Loucy (cell line): ENCODE measurements at regions not wholly inside any gene's neighbourhood (a gene's known extent, or its start where the extent isn't known, plus 50 kb on each side); places are given as distances from the start of the nearest gene placed in this dataset.

Source experiments
- H2AFZ ChIP-seq: fragments of 200-600 bp; sonication (generic); 2 replicates; pipeline ENCODE4 v1.6.0; 2016; ENCODE audit warnings: antibody characterized with exemption, mild to moderate bottlenecking, low read length, moderate library complexity
- H3F3A ChIP-seq: fragments of 200-600 bp; 2 replicates; pipeline ENCODE4 v1.6.0; 2016; ENCODE audit warnings: antibody characterized with exemption, low read depth, mild to moderate bottlenecking
- H3K27me3 ChIP-seq: fragments of 200-600 bp; sonication (generic); 2 replicates; pipeline ENCODE4 v1.6.1; 2014; ENCODE audit warnings: low read length, mild to moderate bottlenecking; ENCODE audit not compliant: insufficient read depth, poor library complexity, severe bottlenecking
- H3K36me3 ChIP-seq: fragments of 200-600 bp; sonication (generic); 2 replicates; pipeline ENCODE4 v1.6.1; 2016; ENCODE audit warnings: low read length; ENCODE audit not compliant: insufficient read depth
- H3K4me1 ChIP-seq: fragments of 200-600 bp; sonication (generic); 2 replicates; pipeline ENCODE4 v1.5.1; 2014; ENCODE audit warnings: low read length, mild to moderate bottlenecking; ENCODE audit not compliant: insufficient read depth, poor library complexity, severe bottlenecking
- H3K4me2 ChIP-seq: fragments of 200-600 bp; sonication (generic); 2 replicates; pipeline ENCODE4 v1.6.0; 2014; ENCODE audit warnings: antibody characterized with exemption, low read length, low read depth, mild to moderate bottlenecking; ENCODE audit not compliant: poor library complexity, severe bottlenecking
- H3K4me3 ChIP-seq: fragments of 200-600 bp; sonication (generic); 2 replicates; pipeline ENCODE4 v1.5.1; 2014; ENCODE audit warnings: low read length, mild to moderate bottlenecking, mixed read lengths; ENCODE audit not compliant: poor library complexity, severe bottlenecking
- H3K79me2 ChIP-seq: fragments of 200-600 bp; sonication (generic); 2 replicates; pipeline ENCODE4 v1.6.1; 2014; ENCODE audit warnings: low read length; ENCODE audit not compliant: insufficient read depth
- H3K9ac ChIP-seq: fragments of 200-600 bp; sonication (generic); 2 replicates; pipeline ENCODE4 v1.6.0; 2014; ENCODE audit warnings: mild to moderate bottlenecking, low read depth, low read length, moderate library complexity; ENCODE audit not compliant: poor library complexity, severe bottlenecking
- H3K9me2 ChIP-seq: fragments of 200-600 bp; sonication (generic); replicated peaks from 2 replicates; pipeline ENCODE4 v1.6.1; 2016; ENCODE audit warnings: low read depth, low read length, mixed read lengths
- H3K9me3 ChIP-seq: fragments of 200-600 bp; sonication (generic); 2 replicates; pipeline ENCODE4 v1.6.1; 2014; ENCODE audit warnings: mild to moderate bottlenecking, antibody characterized with exemption, low read length, low read depth; ENCODE audit not compliant: insufficient read depth
- H4K20me1 ChIP-seq: fragments of 200-600 bp; sonication (generic); 2 replicates; pipeline ENCODE4 v1.6.0; 2014; ENCODE audit warnings: antibody characterized with exemption, low read length, mild to moderate bottlenecking; ENCODE audit not compliant: insufficient read depth, poor library complexity, severe bottlenecking
- CTCF ChIP-seq: fragments of 200-600 bp; sonication (generic); conservative IDR thresholded peaks from 2 replicates; pipeline ENCODE4 v1.5.1; 2014; ENCODE audit warnings: mild to moderate bottlenecking, antibody characterized with exemption, low read length
- EZH2phosphoT487 ChIP-seq: fragments of 200-600 bp; IDR thresholded peaks from 2 replicates; pipeline ENCODE4 v1.6.1; 2018; ENCODE audit warnings: antibody characterized with exemption, mild to moderate bottlenecking, moderate library complexity, borderline replicate concordance

- Histone ChIP-seq H4K20me1 (no peaks in the 10 kb centered on the region), H3F3A (no peaks in the 10 kb centered on the region)
- TF ChIP-seq CTCF (no peak), EZH2phosphoT487 (no peak)
Observed at GRCh38 chr7:33733870-33734650, 171.3 kb upstream of the BMPER start.

GRCh38 chr7:33735403-33735802 is 169.9 kb upstream of the BMPER start:
- H3K79me2 ChIP-seq = no peaks in the 10 kb centered on the region
- no peaks in the 10 kb centered on the region for H3F3A ChIP-seq
- H2AFZ ChIP-seq = no peak overlapping the region
- no peaks in the 10 kb centered on the region for H3K9me3 ChIP-seq
- no peaks in the 10 kb centered on the region for H3K27me3 ChIP-seq
- no peaks in the 10 kb centered on the region for H3K4me1 ChIP-seq
- H4K20me1 ChIP-seq = no peaks in the 10 kb centered on the region
- no peak overlapping the region for H3K9ac ChIP-seq
- H3K9me2 ChIP-seq = no peaks in the 10 kb centered on the region
- TF ChIP-seq EZH2phosphoT487 (no peak), CTCF (no peak)
- H3K36me3 ChIP-seq = no peaks in the 10 kb centered on the region
- no peak overlapping the region for H3K4me2 ChIP-seq
- H3K4me3 ChIP-seq = no peak overlapping the region

More at GRCh38 chr7:33733870-33734650, 171.3 kb upstream of the BMPER start:
- Histone ChIP-seq H3K27me3 (no peaks in the 10 kb centered on the region), H3K36me3 (no peaks in the 10 kb centered on the region), H3K9me3 (no peaks in the 10 kb centered on the region), H3K9me2 (no peaks in the 10 kb centered on the region), H3K4me3 (no peak overlapping the region), H2AFZ (no peak overlapping the region), H3K4me2 (no peak overlapping the region), H3K4me1 (no peaks in the 10 kb centered on the region), H3K9ac (no peak overlapping the region), H3K79me2 (no peaks in the 10 kb centered on the region)

- Histone ChIP-seq H3K9me2 (no peaks in the 10 kb centered on the region), H3K36me3 (no peaks in the 10 kb centered on the region), H3K4me2 (no peak overlapping the region), H4K20me1 (no peaks in the 10 kb centered on the region), H3K27me3 (no peaks in the 10 kb centered on the region), H2AFZ (no peak overlapping the region), H3F3A (no peaks in the 10 kb centered on the region), H3K4me3 (no peak overlapping the region), H3K4me1 (no peaks in the 10 kb centered on the region), H3K79me2 (no peaks in the 10 kb centered on the region), H3K9me3 (no peaks in the 10 kb centered on the region), H3K9ac (no peak overlapping the region)
- TF ChIP-seq EZH2phosphoT487 (no peak), CTCF (no peak)
Observed at GRCh38 chr7:33736521-33737221, 168.7 kb upstream of the BMPER start.
